RPMI8226 (cell line): ENCODE measurements at regions not wholly inside any gene's neighbourhood (a gene's known extent, or its start where the extent isn't known, plus 50 kb on each side); places are given as distances from the start of the nearest gene placed in this dataset.
"Not testable (repeated sequence)": the region's sequence is repeated elsewhere in the genome, so short reads cannot be mapped to it uniquely, and the experiment has no call there.

Experiments used
- DNase-seq: peaks from one replicate; pipeline ENCODE4 v3.0.0-alpha.2; 2015

DNA sequence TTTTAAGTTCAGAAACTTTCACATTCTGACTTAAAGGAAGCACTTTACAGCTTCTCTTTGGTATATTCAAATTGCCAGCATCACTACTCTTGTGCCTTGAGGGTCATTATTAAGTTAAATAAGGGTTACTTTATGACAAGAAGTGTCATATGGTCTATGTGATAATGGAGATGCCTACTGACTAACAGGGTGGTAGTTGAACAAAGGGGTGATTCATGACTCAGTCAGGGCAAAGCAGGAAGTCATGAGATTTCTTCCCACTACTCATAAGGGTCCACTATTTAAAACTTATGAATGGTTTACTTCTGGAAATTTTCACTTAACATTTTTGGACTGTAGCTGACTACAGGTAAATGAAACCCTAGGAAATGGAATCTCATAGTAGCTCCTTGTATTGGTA lies 938.3 kb upstream of the PTPRD start:
- DNase-seq: no peak

DNA sequence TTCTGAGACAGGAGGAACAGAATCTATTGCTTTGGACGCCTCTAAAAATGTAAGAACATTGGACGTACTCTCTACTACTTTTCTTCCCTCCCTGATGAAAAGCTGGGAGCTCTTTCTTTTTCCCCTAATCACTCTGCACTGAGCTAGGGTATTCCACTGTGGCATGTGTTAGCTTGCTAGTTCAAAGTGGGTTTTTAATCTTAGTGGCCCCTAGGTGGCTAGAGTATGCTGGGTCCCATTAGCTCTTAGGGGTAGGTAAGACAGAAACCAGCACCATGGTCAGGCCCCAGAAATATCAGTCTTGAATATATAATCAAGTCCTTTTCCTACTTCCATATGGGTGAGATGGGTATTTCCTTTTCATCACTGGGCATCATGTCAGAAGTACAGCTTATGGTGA lies 945.2 kb upstream of the PTPRD start:
- DNase-seq: no peak

DNA sequence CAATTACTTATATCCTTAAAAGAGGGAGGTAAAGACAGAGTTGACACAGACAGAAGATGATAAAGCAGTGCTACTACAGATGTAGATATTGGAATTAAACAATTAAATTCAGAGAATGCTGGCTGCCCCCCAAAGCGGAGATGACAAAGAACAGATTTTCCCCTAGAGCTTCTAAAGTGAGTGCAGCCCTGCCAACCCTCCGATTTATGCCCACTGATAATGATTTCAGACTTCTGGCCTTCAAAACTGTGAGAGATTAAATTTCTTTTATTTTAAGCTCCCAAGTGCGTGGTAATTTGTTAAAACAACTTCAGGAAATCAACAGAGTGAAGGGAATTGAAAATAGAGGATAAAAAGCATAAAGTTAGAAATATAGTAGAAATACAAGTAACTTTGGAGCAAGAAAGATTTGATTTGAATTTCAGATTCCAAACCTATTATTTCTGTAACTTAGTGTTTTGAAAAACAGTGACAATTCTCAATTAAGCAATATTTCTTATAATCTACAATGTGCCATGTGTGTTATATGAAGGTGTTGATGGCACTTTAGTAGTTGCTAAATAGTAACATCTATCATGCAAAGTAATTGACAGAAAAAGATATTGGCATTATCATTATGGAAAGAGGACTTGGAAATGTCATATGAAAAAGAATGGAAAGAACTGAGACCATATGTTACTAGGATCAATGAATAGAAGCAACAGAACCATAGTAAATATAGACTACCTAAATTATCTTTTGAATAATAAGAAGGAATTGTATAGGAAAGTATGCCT lies 946.4 kb upstream of the PTPRD start:
- no peak for DNase-seq

DNA sequence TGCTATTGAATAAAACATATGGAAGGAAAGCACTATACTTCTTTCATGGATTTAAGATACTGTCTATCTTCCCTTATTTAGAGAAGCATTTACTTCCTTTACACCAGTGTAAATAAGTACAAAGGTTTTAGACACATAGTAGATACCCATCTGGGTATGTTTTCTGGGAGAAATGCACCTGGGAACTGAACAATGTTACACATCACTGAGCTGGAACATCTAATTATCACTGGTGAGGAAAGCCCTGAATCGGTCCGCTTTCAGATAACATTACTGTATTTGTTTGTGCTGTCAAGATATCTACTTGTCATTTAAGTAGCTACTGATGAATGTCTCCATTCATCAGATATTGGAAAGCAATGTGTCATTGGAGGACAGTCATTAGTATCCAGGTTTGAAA lies 964.7 kb upstream of the PTPRD start:
- DNase-seq: no peak

DNA sequence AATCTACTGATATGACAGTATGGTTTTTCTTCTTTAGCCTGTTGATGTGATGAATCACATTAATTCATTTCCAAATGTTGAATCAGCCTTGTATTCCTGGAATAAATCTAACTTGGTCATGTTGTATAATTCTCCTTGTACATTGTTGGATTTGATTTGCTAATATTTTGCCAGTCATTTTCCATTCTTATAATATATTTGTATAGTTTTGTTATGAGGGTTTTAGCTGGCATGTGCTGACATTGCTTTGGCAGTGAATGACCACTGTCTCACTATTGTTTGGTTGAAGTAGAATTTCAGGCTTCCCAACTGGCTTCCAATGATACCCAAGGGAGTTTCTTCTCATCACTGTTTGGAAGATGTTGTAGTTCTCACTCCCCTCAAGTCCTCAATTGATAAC lies 983.0 kb upstream of the PTPRD start:
- no peak for DNase-seq

DNA sequence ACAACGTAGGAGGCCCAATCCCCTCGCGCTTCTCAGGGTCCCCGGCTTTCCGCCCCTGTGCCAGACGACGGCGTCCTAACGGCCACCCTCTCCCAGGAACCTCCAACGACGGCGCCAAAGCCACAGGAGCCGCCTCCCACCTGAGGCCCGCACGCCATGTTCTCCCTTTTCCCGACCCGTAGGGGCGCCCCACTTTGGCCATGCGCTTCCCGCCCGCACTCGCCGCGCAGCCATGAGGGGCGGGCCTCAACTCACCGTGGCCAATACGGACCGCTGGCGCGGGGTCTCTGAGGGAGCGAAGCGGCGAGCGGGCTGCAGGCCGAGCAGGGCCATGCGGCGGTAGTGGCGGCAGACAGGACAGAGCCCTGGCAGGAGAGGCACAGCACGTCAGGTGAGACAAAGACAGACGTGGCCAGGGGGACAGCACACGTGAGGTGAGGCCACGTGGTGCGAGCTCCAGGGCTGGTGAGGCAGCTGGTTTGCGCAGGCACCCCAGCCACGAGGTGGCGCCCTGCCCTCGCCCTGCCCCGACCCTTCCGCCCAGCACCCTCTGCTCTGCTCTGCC lies 1005.5 kb upstream of the PTPRD start:
- DNase-seq: peak; percentile 8

DNA sequence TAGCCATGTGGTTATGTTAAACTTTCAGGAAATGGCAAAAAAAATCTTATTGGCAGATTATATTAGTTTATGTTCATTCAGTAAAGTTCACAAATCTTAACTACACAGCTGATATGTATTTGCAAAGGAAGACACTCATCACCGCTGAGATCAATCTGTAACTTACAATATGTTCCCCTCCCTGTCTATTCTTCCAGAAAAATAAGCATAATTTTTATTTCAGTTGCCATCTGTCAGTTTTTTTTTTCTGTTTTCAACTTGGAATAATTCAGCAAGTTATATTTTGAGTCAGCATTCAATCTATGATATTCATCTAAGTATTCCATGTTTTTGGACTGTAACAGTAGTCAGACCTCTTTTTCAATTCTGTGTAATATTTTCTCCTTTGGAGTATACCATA lies 1019.9 kb upstream of the PTPRD start:
- no peak for DNase-seq

DNA sequence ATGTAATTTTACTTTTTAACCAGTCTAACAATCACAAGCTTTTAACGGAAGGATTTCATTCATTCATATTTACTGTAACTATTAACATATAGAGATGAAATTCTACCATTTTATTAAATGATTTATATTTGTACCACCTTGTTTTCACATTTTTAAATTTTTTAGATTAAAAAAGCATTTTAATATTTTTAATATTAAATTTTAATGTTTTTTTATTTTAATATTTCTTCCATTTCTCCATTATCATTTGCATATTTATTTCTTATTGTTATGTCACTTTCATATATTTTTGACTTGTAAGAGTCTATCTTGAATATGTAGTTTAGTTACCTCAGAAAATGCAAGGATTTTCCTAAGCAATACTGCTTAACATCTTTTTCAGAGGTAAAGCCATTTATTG lies 1034.0 kb upstream of the PTPRD start:
- no peak for DNase-seq

DNA sequence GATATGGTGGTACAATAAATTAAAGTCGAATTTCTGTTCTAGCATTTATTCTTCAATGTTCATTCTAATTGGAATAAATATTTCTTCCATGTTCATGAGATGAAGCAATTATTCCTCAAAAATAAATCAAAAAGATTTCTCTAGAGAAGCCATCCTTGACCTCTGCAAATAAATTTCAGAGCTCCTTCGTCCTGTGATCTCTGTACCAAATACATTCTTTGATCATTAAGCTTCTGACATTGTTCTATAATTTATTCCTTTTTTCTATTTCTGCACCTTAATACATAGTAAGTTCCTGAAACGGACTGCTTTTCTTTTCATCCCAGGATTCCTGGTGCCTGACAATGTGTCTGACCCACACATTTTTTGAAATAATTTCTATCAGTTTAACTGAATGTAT lies 1039.3 kb upstream of the TYRP1 start:
- no peak for DNase-seq

DNA sequence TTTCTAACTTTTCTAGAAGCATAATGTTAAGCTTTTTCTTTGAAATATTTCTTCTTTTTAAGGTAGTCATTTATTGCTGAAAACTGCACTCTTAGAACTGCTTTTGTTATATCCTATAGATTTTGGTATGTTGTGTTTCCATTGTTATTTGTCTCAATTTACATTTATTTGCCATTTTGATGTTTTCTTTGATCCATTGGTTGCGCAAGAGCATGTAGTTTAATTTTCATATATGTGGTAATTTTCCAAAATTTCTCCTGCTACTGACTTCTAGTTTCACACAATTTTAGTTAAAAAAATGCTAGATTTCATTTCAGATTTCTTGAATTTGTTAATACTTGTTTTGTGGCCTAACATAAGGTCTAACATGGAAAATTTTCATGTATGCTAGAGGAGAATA lies 1029.3 kb upstream of the TYRP1 start:
- DNase-seq: no peak

DNA sequence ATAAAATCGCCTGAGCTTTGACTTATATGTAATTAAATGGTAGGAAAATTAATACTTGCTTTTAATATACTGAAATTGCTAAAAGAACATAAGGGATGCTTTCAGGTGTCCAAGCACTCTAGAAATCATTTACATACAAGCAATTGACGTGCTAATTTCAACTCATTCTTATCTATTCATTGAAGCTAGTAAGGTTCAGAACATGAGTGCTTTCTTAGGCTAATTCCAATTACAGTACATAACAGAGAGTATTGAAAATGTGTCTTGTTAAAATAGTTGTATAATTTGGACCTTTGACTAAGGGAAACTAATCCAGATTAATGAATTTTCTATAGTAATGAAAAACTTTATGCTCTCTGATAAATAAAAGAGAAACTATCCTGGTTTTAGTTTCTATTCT lies 1016.4 kb upstream of the TYRP1 start:
- DNase-seq: no peak

DNA sequence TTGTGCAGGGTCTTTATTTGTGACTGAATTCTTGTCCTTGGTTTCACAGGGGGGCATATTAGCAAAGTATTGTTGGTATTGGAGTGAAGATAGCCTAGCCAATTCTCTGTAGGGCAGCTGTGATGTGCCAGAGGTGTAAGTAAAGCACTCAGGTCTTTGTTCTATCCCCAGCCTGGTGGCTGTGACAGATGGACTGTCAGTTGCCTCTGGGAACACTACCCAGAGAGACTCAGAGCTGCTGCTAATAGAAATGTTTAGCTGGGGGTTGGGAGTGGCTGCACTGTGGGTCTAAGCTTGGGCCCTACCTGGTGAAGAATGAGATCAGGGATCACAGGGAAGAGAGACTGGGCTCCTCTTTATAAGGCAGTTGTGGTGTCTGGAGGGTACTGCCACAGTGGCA lies 1006.5 kb upstream of the TYRP1 start:
- no peak for DNase-seq

DNA sequence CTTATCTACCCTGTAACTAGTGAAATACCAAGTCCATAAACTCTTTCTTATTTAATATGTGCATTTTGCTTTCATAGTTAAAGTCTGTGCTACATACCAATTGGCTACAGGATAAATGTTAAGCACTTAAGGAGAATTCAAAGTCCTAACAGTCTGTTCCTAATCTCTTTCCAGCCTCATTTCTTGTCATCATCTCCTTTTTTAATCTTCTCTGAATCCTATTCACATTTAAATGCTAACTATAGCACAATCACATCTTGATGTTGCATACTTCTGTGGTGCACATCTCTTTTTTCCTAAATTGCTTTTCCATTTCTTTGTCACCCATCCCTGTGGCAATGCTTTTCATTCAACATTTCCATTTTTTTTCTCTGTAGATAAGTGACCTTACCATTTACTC lies 996.1 kb upstream of the TYRP1 start:
- no peak for DNase-seq

DNA sequence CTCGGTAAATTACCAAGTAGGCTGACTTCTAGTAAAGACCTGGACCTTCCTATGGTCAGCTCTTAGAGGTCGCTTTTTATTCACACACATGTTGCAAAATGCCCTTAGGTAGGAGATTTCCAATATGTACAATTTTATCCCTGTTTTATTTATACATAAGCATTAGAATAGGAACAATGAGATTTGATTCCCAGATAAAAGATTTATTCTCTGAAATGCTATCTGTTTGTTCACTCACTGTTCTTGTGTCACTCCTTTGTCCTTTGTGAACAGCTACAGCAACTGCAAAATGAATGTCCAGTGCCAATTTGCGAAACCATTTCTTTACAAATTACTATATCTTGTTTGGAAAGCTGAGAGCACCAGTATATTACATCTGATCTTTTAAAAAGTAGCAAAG lies 991.5 kb upstream of the TYRP1 start:
- no peak for DNase-seq

DNA sequence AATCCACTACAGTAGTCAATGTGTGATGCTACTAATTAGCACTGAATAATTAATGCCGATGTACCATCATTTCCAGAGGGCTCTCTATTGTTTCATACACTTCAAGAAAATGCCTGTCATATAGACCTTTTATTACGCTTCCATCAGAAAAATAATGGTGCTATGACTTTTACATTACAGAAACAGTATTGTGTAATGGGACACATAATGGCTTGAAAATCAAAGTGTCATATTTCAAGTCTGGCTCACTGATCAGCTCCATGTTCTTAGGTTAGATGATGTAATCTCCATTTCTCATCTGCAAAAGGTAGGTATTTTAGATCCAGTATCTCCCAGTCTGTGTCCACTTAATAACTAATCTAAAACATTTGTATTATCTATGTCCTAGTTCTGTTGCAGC lies 990.6 kb upstream of the TYRP1 start:
- no peak for DNase-seq

DNA sequence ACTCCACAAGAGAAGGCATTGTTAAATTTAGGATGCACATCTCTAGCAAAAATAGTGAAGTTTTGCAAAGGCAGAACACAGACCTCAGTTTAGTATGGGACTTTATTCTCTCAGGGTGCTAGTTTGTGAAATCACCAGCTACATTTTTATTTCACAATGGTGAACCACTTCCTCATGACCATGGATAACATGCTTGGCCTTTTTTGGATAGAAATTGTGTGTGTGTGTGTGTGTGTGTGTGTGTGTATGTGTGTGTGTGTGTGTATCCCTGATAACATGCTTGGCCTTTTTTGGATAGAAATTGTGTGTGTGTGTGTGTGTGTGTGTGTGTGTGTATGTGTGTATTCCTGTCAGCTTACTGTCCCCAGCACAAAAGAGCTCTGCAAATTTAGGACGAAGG lies 989.0 kb upstream of the TYRP1 start:
- not testable (repeated sequence) for DNase-seq

DNA sequence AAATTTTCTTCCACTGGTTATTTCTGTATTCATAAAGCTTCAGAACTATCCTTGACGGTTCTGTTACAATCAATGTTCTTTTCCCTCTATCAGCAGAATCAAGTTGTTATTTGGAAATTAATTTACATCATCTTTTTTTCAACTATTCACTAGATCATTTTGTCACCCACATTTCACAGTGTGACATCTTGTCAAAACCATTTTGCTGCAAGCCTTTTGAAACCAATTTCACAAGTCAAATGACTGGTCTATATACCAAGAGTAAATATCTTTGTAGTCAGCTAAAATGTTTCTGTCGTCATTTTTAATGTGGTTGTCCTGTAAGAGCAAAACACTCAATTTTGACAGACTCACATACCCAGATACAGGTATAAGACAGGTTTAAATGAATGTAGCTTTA lies 984.3 kb upstream of the TYRP1 start:
- no peak for DNase-seq

DNA sequence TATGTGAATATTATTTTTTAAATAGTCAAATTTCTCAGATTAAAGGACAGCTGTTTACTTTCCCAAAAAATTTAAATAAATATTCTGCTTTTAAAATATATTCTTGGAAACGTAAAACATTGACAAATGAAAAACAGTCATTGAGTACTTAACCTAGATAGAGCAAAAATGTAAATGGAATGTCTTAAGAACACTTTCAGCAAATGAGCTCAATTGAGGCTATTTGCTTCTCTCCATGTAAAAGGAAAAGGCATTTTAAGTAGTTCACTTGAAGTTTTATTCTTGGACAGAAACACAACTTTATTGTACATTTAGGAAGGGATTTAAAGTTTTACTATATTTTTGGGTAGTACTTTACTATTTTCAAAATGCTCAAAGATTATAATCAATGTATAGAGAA lies 983.6 kb upstream of the TYRP1 start:
- no peak for DNase-seq

DNA sequence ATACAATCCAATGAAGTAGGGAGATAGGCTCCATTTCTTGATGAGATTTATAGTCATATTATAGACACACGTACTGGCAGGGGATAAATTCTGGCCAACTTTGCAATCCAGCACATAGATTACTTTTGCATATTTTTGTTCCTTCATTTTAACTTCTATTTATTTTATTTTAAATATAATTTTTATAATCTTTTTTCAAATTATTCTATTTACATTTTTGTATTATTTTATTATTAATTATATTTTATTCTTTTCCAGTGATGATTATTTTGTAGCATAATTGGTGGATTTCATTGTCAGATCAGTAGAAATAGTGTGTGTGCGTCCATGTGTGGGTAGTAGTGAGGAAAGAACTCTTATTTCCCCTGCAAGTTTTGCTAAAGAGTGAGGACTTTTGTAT lies 980.1 kb upstream of the TYRP1 start:
- no peak for DNase-seq

DNA sequence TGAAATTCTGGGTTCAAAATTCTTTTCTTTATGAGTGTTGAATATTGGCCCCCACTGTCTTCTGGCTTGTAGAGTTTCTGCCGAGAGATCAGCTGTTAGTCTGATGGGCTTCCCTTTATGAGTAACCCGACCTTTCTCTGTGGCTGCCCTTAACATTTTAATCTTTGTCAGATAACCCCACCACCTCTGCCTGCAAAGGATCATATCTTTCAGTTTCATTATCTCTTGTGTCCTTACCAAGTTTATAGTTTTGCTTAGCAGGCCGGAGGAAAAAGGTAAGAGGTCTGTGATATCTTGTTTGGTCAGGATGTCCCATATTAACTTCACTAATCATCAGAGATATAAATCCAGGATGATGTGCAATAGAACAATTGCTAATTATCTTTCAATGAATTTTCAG lies 970.2 kb upstream of the TYRP1 start:
- no peak for DNase-seq

DNA sequence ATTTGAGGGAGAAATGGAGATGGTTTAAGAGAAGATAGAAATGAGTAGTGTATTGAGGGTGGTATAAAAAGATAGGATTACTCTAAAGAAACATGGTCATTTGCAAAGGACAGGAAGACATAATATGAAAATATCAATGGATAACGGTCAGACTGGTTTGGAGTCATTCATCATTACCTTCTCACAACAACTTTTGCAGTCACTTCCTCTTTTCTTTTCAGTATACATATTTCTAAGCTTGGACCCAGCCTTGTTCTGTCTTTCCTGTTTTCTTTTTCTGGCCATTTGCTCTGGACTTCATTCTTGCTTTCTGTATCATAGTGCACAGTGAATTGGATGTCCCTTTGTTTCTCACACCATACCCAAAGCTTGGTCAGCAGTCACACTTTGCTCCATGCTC lies 966.5 kb upstream of the TYRP1 start:
- no peak for DNase-seq

DNA sequence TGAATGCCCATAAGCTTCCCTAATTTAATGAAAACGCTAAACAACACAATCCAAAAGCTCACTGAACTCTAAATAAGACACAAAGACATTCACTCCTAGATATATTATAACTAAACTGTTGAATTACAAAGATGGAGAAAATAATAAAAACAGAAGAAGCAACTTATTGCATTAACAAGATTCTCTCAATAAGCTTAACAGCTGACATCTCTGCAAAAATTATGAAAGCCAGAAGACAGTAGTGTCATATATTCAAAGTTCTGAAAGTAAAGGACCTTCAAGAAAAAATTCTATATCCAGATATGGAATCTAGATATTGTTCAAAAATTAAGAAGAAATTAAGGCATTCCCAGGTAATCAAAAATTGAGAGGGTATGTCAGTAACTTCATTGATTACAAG lies 957.8 kb upstream of the TYRP1 start:
- DNase-seq: no peak

DNA sequence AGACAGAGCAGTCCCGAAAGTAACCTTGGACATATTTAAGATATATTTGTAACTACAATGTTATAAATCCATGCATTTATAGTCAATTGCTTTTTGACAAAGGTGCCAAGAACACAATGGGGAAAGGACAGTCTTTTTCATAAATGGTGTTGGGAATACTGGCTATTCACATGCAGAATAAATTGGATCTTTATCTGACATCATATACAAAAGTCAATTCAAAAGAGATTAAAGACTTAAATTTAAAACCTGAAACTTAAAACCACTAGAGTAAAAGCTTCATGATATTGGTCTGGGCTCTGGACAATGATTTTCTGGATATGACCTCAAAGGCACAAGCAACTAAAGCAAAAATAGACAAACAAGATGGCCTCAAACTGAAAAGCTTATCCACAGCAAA lies 950.7 kb upstream of the TYRP1 start:
- no peak for DNase-seq

DNA sequence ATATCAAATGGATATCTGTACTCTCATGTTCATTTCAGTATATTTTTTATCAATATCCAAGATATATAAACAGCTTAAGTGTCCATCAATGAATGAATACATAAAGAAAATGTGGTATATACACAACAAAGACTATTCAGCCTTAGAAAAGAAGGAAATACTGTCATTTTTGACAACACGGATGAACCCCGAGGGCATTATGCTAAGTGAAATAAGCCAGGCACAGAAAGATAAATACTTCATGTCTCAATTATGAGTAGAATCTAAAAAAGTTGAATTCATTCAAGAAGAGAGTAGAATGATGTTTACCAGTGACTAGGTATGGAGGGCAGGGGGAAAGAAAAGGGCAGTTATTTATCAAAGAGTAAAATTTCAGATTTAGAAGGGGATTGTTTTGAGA lies 949.8 kb upstream of the TYRP1 start:
- no peak for DNase-seq

DNA sequence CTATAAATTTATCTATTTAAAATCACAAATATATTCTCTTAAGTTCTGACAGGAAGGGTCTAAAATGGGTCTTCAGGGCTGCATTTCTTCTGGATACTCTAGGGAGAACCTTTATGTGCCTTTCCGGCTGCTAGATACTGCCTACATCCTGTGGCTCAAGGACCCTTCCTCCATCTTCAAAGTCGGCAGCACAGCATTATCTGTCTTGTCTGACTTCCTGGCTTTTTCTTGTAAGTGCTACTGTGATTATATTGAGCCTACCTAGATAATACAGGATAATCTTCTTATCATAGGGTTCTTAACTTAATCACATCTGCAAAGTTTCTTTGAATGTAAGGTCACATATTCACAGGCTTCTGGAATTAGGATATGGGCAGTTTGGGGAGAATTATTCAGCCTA lies 943.8 kb upstream of the TYRP1 start:
- DNase-seq: no peak
